HFF-Myc (cell line): ENCODE measurements at regions not wholly inside any gene's neighbourhood (a gene's known extent, or its start where the extent isn't known, plus 50 kb on each side); places are given as distances from the start of the nearest gene placed in this dataset.

Experiments
- DNase-seq: peaks from one replicate; pipeline ENCODE4 v3.0.0-alpha.2; 2011; ENCODE audit warnings: low read depth; ENCODE audit errors: extremely low read depth
- H3K4me3 ChIP-seq: replicated peaks from 2 replicates; pipeline ENCODE4 v1.5.1; 2011; ENCODE audit warnings: low read depth, mild to moderate bottlenecking, control low read depth, low read length
- TF ChIP-seq, protein P1 (sequence below): IDR thresholded peaks from 2 replicates; pipeline ENCODE4 v1.5.1; 2012; ENCODE audit warnings: mild to moderate bottlenecking, low read depth, low read length, control low read depth; ENCODE audit errors: missing control alignments

GRCh38 chr1:204736836-204737235, 51.3 kb upstream of the LRRN2 start:
- TF ChIP-seq, protein P1, sequence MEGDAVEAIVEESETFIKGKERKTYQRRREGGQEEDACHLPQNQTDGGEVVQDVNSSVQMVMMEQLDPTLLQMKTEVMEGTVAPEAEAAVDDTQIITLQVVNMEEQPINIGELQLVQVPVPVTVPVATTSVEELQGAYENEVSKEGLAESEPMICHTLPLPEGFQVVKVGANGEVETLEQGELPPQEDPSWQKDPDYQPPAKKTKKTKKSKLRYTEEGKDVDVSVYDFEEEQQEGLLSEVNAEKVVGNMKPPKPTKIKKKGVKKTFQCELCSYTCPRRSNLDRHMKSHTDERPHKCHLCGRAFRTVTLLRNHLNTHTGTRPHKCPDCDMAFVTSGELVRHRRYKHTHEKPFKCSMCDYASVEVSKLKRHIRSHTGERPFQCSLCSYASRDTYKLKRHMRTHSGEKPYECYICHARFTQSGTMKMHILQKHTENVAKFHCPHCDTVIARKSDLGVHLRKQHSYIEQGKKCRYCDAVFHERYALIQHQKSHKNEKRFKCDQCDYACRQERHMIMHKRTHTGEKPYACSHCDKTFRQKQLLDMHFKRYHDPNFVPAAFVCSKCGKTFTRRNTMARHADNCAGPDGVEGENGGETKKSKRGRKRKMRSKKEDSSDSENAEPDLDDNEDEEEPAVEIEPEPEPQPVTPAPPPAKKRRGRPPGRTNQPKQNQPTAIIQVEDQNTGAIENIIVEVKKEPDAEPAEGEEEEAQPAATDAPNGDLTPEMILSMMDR = no peak
- DNase-seq = no peak
- no peak overlapping the region for H3K4me3 ChIP-seq

DNA sequence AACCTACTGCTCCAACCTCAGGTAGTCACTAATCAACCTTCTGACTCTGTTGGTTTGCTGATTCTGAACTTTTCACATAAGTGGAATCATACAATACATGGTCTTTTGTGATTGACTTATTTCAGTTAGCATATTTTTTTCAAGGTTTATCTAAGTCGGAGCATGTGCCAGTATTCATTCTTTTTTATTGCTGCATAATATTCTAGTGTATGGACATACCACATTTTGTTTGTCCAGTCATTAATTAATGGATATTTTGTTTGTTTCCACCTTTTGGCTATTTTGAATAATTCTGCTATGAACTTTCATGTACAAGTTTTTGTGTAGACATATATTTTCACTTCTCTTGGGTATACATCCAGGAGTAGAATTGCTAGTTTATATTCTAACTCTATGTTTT, 53.0 kb upstream of the LRRN2 start:
- no peak for DNase-seq
- TF ChIP-seq, protein P1 = no peak
- H3K4me3 ChIP-seq = no peak overlapping the region

- no peak for DNase-seq
- TF ChIP-seq, protein P1 = no peak
- no peak overlapping the region for H3K4me3 ChIP-seq
These were observed 54.8 kb upstream of the LRRN2 start for GRCh38 chr1:204740354-204740753.

DNA sequence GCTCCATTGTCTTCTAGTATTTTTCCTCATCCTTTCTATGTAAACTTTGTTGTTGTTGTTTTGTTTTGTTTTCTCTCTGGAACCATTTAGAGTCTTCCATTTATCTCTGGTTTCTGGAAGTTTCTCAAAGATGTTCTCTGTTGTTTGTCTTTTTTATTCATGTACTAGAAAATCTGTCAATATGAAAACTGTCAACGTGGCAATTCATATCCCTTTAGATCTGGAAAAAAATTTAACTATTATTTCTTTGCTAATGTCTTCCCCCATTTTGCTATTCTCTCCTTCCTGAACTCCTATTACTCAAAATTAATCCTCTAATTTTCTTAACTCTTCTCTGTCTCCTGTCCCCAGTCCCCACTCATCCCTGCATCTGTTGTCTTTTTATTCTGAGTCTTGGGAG, 55.9 kb upstream of the LRRN2 start:
- no peak overlapping the region for H3K4me3 ChIP-seq
- TF ChIP-seq, protein P1 = no peak
- no peak for DNase-seq

- H3K4me3 ChIP-seq = no peak overlapping the region
- DNase-seq = no peak
- TF ChIP-seq, protein P1 = no peak
These were observed 57.2 kb upstream of the LRRN2 start for GRCh38 chr1:204742676-204743251.

GRCh38 chr1:204744107-204744779, 58.7 kb upstream of the LRRN2 start:
- DNase-seq = no peak
- H3K4me3 ChIP-seq = no peak overlapping the region
- TF ChIP-seq, protein P1 = no peak
